ENCODE measurements at regions not wholly inside any gene's neighbourhood (a gene's known extent, or its start where the extent isn't known, plus 50 kb on each side); places are given as distances from the start of the nearest gene placed in this dataset.

GRCh38 chr7:98679741-98680140, 62.7 kb downstream of the NPTX2 start:
- DNase-seq (ENCODE audit: low read depth) = no peak

DNA sequence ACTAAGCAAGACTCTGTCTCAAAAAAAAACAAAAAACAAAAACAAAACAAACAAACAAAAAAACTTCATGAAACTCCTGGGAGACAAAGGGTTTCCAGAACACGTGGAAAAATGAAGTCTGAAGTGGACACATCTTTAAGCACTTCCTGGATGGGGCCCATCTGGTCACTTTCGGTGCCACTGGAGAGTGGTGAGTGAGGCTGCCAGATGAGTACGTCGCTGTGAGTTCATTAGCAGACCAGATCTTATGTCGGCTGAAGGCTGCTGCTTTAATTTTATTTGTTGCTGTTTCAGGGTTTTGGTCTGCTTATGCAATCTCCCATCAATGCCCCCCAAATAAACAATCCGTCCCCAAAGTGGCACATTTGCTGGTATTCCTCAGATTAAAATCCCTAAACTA, 64.4 kb downstream of the NPTX2 start:
- DNase-seq (ENCODE audit: low read depth) = no peak

GRCh38 chr7:98681951-98682350, 64.9 kb downstream of the NPTX2 start:
- no peak for DNase-seq (ENCODE audit: low read depth)

GRCh38 chr7:98683514-98683913, 66.4 kb downstream of the NPTX2 start:
- no peak for DNase-seq (ENCODE audit: low read depth)

GRCh38 chr7:98685541-98685940, 68.5 kb downstream of the NPTX2 start:
- no peak for DNase-seq (ENCODE audit: low read depth)

DNA sequence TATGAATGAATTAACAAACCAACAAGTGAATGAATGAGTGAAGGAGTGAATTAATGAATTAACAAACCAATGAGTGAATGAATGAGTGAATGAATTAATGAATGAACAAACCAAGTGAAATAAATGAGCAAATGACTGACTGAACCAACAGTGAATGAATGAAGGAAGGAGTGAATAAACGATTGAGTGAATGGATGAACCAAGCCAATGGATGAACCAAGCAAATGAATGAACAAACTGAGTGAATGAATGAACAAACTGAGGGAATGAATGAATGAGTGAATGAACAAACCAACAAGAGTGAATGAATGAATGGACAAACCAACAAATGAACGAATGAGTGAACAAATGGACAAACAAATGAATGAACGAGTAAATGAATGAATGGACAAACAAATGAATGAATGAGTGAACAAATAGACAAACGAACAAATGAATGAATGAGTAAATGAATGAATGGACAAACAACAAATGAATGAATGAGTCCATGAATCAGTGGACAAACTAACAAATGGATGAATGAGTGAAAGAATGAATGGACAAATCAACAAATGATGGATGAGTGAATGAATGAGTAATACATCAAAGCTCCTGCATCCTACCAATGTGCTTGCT, 69.5 kb downstream of the NPTX2 start:
- DNase-seq (ENCODE audit: low read depth) = no peak

GRCh38 chr7:98687111-98687751, 70.1 kb downstream of the NPTX2 start:
- DNase-seq (ENCODE audit: low read depth) = no peak

GRCh38 chr7:98691619-98692018, 74.5 kb downstream of the NPTX2 start:
- DNase-seq (ENCODE audit: low read depth) = no peak

DNA sequence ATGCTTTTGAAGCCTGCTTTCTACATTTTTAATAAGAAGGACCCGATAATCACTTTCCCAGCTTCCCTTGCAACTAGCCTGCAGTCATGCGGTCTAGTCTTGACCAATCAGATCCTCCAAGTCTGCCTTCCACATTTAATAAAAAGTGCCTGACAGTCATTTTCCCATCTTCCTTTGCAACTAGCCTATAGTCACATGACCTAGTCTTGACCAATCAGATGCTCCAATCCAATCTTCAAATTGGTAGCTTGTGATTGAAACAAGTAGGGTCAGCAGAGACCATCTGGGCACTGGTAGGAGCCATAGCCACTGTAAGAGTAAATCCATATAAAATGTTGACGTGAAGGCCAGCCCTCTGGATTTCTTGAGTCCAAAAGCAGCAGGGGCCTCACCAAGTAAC, 80.0 kb downstream of the NPTX2 start:
- no peak for DNase-seq (ENCODE audit: low read depth)

DNA sequence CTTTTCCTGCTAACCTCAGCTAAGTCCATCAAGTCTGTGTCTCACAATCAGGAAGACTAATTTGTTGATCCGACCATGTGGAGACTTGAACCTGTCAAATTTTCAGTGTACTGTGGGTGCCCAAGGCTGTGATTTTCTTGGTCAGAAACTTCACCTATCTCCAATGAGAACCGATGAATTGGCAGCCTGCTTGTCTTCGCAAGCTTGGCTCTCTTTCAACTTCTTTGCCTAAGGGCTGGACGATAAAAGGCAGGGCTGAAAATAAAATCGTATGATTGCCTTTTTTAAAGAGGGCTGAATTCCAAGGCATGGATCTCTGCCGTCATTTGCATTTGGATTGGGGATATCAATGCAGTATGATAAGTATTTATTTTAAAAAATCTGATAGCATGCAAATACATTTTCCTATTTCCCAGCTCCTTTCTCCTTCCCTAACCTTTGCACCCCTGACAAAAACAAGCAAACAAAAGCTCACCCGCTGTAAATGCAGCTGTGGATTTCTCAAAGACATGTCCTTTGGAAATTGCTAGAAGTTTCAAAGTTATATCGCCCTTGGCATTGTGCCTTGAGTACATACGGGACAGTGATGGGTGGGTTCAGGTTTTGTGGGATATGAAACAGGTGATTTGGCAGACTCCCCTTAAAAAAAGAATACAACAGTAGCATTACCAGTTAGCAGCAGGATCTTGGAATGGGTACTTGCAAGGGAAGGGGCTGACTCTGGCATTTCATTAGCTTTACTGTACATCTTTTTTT, 80.6 kb downstream of the NPTX2 start:
- DNase-seq (ENCODE audit: low read depth) = no peak

- no peak for DNase-seq (ENCODE audit: low read depth)
These were observed 81.9 kb downstream of the NPTX2 start for GRCh38 chr7:98698976-98699375.

GRCh38 chr7:98700533-98700932, 83.4 kb downstream of the NPTX2 start:
- no peak for DNase-seq (ENCODE audit: low read depth)

- DNase-seq (ENCODE audit: low read depth) = no peak
These were observed 84.3 kb downstream of the NPTX2 start for GRCh38 chr7:98701372-98701771.

DNA sequence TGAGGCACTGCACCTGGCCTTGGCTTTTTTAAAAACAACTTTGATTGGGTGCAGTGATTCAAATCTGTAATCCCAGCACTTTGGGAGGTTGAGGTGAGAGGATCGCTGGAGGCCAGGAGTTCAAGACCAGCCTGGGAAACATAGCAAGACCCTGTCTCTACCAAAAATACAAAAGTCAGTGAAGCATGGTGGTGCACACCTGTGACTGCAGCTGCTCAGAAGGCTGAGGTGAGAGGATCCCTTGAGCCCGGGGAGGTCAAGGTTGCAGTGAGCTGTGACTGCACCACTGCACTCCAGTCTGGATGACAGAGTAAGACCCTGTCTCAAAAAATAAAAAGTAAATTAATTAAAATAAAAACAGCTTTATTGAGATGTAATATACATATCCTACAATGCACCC, 84.9 kb downstream of the NPTX2 start:
- no peak for DNase-seq (ENCODE audit: low read depth)

DNA sequence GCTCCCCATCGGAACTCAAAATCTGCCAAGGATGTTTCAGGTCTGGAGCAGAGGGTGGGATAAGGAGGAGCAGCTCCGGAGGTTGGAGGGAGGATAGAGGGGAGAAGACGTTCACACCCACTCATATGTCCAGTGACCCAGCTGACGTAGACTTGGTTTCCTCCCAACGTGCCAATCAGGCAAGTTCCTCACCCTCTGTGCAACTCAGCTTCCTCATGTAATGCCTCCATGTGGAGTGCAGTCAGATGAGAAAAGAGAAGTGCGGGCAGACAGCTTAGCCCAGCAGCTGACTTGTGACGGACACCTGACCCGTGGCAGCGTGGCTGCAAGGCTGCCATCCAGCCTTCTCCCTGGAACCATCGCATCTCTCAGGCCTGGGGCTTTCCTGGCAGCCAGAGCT, 86.8 kb downstream of the NPTX2 start:
- no peak for DNase-seq (ENCODE audit: low read depth)

DNA sequence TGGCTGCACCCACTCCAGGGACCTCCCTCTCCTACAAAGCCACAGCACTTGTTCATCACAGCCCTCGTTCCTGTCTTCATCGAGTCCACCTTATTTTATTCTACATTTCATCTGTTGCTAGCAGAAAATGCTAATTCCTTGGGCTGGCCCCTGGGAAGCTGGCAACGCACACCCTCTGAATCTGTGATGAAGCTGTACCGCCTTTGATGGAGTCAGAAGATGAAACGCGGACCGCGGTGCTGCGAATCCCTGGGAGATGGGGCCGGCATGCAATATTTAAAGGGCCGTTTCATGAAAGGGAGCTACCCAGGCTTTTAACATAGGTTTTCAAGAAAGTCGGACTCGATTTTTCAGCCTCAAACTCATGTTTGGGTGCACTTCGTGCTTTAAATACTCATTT, 88.5 kb downstream of the NPTX2 start:
- no peak for DNase-seq (ENCODE audit: low read depth)

DNA sequence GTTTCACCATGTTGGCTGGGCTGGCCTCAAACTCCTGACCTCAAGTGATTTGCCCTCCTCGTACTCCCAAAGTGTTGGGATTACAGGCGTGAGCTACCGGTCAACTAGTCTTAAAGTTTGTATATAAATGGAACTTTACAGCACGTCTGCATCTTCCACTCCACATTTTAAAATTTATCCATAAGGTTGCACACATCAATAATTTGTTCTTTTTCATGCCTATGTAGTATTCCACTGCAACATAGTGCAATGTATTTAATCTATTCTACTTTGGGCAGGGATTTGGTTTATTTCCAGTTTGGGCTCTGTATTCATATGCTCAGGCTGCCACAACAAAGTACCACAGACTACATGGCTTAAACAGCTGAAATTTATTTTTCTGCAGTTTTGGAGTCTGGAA, 90.0 kb downstream of the NPTX2 start:
- no peak for DNase-seq (ENCODE audit: low read depth)

DNA sequence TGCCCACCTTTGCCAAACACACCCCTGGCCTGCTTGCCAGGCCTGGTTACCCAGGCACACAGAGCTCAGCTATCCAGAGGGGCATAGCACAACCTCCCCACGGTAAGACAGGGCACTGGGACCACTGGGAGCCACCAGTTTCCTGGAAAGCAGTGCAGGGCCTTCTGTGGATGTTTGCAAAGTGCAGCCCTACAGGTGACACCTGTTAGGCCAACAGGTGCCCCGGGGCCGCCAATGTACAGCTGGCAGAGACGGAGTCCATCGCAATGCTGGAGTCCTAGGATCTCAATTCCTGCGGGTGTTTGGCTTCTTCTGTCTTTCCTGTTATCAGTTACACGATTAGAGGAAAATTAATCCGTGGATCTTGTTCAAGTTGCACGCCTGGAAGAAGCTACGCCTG, 94.9 kb downstream of the NPTX2 start:
- no peak for DNase-seq (ENCODE audit: low read depth)

DNA sequence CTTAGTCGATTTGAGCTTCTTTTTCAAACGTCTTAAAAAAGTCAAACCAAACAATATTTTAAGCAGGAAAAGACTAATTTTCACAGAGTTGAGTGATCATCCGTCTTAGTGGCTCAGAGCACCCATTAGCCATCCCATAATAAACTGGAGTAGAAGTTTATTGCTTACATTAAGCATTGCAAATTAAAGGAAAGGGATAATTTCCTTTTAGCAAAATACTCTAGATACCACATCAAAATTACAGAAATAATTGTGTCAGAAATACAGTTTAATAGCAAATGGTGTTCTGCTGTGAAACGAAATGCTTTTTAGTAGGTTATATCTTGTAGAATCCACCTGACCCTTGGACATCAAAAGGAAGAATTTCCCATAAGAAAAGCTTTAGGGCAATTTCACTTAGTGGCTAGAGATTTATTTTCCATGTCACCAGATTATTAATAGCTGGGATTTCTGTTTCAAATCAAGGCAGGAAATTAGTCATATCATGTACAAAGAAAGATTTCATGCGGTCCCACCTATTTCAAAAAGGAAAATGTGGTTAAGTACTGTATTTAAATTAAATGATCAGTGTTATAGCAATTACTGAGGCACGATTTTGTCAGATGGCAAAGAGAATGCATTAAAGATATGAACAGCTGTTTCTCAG, 96.2 kb downstream of the NPTX2 start:
- DNase-seq (ENCODE audit: low read depth) = no peak

DNA sequence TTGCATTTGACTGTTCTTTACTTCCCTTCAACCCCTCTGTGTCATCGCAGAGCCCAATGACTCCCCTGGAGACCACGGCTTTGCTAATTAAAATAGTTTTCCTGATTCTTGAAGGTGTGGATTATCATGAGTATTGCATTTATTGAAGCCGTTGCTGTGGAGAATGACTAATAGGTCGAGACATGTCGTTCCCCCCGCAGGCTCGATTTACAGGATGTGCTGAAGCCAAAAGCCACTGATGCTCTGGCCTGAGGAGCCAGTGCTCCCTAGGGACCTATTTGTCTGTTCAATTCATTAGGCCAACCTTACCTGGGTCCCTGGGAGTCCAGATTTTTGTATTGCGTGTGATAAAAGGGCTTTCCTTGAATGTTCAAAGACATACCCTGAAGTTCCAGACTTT, 102.3 kb downstream of the NPTX2 start:
- DNase-seq (ENCODE audit: low read depth) = no peak

DNA sequence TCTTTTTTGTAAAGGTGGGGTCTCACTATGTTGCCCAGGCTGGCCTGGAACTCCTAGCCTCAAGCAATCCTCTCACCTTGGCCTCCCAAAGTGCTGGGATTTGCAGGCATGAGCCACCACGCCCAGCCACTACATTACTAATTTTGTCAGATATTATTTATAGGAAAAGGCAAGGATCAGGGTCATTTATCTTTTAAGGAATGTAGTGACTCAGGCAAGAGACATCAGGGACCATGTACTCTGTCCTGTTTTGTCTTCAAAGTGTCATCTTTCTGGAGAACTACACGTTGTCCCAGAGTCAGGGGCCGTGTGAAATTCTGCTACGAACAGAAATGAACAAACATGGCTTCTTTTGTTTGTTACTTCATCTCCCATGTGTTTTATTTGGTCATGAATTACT, 105.3 kb downstream of the NPTX2 start:
- DNase-seq (ENCODE audit: low read depth) = no peak

DNA sequence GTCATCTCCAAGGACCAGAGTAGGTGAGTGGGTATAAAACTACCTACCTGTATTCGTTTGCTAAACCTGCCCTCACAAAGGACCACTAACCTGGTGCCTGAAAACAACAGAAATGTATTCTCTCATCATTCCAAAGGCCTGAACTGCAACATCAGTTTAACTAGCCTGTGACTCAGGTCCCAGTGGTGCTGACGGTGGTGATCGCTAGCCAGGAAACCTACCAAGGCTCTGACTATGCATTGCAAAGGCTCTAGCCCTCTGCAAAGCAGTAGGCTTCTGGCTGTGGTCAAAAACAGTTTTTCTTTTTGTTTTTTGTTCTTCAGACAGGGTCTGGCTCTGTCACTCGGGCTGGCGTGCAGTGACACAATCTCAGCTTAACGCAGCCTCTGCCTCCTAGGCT, 107.5 kb downstream of the NPTX2 start:
- DNase-seq (ENCODE audit: low read depth) = no peak

DNA sequence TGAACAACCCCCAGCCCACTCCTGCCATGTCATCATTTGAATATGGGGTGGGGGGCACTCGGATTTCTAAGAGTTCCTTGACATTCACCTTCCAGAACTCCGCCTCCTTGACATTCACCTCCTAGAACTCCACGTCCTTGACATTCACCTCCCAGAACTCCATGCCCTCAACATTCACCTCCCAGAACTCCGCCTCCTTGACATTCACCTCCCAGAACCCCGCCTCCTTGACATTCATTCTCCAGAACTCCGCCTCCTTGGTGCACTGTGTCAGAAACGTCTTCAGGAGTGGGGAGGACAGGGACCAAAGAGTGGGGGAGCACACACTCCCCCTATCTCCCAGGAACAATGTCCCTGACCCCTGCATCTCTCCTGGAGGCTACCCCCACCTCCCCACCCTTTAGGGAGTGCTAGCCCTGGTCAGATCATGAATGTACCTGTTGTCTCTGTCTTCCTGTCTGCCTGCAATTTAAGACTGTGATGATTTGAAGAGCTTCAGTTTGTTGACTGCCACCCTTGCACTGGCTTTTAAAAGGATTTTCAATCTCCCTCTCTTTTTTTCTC, 110.1 kb downstream of the NPTX2 start:
- no peak for DNase-seq (ENCODE audit: low read depth)

Measured in activated gamma-delta T cell treated with anti-CD3 and anti-CD28 coated beads, Interleukin-2, amount 50 U/mL, for 16 hours (primary cell).